GOT3 (cell line): ENCODE measurements at regions not wholly inside any gene's neighbourhood (a gene's known extent, or its start where the extent isn't known, plus 50 kb on each side); places are given as distances from the start of the nearest gene placed in this dataset.

ENCODE experiments used
- DNase-seq: peaks from one replicate; lab custom pipeline; 2025; ENCODE audit warnings: mixed read lengths; lab: John Stamatoyannopoulos, UW

DNA sequence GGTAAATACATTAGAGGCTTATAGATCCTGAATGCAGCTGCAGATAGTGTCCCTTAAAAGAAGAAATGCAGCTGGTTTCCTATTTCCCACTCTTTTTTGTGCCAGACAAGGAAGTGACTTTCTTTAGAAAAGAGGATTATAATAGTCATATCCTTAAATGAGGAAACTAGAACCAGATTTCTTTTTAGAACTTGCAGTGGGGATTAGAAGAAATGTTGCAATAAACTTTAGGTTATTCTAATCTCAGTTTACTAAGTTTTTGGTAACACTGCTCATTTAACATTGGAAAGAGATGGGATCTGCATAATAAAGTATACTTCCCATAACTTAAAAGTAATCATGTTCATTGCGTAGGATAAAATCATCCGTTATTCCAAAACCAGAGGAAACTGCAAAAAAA is 101.9 kb downstream of the SLIT2 start:
- no peak for DNase-seq

DNA sequence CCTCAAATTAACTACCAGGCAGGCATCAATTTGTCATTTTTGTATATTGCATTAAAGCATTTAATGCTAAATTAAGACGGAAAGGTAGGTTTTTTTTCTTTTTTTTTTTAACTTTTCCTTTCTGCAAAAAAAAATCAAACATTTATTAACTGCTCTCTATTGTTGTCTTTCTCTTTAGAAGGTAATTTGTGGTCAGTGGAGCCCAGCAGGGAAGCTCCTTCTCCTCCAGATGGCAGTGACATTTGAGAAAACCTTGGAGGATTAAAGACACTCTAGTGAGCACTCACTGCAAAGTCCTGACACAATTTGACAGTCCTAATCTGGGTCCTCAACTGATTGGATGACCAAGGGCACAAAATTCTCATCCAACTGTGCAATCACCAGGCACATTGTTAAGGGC is 102.4 kb downstream of the SLIT2 start:
- DNase-seq, result no peak

DNA sequence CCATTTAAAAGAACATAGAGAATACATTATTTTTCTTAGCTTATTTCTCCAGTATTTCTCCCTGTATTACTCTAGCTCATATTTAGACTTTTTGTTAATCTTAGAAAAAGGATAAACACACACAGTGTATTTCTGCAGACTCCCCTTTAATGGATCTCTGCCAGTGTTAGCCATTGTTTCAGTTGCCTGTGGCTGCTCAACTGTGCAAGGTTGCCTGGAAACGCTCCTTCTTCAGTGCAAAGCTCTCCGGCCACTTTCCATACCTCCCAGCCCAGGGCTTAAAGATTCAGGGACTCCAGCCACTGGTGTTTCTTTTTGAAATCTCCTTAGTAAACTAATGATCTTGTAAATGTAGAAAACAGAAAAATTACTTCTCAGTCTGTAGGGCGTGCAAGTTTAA is 104.9 kb downstream of the SLIT2 start:
- DNase-seq, result no peak

DNA sequence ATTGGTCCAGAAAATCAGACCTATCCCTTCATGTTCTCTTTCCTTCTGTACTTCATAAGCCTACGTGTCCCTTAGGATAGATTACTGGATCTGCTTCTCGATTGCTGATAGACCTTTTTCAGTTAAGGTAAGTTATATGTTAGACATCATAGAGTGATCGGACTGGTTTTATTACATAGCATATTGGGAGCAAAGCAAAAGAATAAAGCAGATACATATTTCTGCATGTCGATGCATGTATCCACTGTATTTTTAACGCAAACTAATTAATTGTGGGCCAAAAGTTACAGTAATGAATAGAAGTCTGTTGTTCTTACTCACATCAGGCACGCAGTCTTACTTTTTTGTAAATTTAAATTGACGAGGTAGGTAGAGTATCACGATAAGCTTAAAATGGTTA is 106.4 kb downstream of the SLIT2 start:
- DNase-seq, result no peak

DNA sequence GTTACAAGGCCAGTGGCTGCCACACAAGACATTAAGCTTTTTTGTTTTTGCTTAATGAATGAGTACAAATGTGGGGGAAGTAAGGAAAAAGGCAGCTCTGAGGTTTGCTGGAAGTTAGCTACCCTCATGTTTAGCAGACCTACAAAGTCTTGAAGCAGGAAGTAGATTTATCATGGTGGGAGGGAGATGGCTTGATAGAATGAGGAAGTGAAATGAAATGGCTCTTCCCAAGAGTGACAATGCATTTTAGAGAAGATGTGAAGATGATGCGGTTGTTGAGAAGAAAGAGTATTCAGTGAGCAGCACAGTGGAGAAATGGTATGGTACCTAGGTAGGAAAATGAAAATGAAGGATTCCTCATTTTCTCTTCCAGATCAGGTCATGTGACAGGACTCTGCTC is 108.0 kb downstream of the SLIT2 start:
- DNase-seq, result no peak

DNA sequence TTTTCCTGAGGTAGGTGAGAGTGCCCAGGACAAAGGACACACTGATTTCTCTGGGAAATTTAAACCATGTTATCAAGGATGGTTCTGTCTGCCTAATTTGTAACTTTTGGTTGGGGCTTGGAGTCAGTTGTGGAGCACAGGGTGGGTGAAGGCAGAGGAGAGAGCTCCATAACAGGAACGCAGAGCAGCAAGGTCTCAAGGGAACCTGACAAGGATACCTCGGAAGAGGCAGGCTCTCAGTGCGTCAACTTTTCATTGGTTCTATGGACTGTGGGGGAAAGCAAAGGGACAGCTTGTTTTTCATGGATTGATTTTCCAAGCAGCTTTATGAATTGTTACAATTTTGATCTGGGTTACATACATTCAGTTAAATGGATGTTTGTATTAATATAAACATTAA is 110.4 kb downstream of the SLIT2 start:
- DNase-seq, result no peak

DNA sequence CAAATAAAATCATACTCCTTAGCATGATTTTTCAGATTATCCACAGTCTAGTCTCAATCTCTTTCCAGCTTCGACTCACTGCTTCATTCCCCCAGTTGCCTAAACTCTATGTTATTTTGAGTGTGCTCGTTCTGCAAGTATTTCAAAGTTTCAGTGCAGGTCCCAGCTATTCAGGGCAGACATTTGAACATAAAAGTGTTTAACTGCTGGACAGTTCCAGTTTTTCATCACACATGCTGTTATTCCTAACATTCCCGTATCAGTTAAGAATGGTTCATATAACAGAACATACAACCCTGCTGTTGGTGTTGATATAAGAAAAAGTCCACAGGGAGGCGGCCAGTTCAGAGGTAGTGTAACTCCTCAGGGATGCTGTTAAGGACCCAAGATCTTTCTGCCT is 113.3 kb downstream of the SLIT2 start:
- no peak for DNase-seq

DNA sequence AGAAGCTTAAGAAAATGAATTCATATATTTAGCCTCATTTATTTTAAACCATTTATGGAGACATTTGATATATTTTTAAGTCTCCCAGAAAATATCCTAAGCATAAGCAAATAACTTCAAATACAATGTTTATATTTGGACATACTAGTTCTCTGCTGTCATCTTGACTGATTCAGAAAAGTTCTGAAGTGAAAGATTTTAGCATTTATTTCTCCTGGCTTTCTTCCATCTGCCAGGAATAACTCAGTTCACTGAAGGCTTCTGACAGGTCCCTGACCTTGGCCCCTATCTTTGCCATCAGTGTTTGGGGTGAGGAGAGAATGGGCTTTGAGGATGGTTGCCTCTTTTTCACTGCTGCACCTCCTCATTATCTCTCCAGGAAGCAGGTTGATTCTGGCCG is 115.7 kb downstream of the SLIT2 start:
- DNase-seq, result no peak

DNA sequence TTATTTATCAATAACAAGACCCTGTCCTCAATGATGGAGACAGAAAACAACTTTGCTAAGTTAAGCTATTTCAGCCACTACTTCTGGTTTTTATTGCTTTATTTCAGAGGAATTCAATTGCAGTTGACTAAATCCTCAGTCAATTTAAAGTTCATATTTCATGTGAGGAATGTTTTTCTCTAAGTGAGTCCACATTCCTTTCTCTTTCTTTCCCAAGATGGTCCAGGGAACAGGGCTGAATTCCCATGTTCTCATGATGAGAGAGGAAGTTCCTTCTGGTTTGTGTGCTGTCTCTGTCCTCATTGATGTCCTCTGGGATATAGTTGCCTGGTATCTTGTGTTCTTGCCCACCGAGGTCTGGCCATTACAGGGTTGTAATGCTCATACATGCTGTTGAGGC is 117.2 kb downstream of the SLIT2 start:
- DNase-seq, result no peak

DNA sequence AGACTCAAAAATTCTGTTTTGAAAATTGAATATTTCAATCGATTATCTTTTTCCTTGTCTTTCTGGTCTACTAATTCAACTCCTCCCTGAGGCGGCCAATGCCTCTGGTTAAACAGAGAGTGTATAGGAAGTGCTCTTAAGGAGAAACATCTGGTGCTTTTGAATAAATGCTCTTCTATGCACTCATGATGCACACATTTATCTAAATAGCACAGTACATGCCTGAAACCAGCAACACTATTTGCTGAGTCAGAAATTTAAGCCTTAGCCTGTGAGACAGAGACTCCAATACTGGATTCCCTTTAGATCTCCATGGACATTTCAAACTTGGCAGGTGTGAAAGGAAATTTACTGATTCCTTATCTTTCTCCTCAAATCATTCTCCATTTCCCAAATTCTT is 118.6 kb downstream of the SLIT2 start:
- no peak for DNase-seq

DNA sequence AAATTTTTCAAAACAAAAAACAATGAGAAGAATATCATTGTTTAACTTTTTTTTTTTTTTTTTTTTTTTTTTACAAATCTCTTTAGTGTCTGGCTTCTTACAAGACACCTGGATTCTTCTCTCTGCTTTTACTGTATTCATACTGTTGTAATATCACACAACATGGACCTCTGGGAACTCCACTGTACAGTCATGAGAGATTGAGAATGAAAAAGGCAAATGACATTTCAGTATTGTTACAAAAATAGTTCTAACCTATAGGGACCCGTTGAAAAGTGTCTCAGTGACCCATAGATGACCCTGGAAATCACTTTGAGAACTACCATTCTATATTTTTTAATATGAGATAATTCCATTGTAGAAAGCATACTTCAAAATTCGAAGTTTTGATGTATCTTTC is 124.4 kb downstream of the SLIT2 start:
- DNase-seq, result no peak

DNA sequence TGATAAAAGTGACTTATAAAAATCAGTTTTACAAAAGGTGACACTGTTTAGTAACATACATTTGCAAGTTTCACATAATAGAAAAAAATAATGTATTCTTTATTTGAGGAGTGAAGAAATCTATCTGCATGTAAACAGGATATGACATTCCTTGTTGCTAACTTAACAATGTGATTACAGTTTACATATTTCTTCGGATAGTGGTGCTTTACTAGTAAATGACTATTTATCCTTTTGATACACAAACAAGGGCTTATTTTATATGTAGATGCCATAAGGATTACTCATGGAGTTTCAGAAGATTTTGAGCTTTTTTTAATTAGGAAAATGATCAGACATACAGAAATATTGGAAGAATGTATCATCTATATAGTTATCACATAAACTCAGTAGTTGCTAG is 126.5 kb downstream of the SLIT2 start:
- no peak for DNase-seq

DNA sequence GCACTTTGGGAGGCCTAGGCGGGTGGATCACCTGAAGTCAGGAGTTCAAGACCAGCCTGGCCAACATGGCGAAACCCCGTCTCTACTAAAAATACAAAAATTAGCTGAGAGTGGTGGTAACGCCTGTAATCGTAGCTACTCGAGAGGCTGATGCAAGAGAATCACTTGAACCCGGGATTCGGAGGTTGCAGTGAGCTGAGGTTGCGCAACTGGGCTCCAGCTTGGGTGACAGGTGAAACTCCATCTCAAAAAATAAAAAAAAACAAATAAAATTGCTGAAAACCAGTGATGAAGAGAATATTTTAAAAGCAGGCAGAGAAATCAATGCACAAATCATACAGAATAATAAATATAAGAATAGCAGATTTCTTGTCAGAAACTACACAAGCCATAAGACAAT is 129.3 kb downstream of the SLIT2 start:
- DNase-seq, result no peak

DNA sequence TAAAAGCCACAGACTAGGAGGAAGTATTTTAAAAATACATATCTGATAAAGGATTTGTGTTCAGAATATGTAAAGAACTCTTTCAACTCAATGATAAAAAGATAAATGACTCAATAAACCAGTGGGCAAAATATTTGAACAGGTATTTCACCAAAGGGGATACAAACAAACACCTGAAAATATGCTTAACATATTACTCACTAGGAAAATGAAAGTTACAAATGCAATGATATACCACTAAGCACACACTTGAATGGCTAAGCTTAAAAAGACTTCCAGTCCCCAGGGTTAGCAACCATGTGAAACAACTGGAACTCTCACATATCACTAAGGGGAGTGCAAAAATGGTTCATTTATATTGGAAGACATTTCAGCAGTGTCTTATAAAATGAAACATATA is 131.6 kb downstream of the SLIT2 start:
- DNase-seq, result no peak

DNA sequence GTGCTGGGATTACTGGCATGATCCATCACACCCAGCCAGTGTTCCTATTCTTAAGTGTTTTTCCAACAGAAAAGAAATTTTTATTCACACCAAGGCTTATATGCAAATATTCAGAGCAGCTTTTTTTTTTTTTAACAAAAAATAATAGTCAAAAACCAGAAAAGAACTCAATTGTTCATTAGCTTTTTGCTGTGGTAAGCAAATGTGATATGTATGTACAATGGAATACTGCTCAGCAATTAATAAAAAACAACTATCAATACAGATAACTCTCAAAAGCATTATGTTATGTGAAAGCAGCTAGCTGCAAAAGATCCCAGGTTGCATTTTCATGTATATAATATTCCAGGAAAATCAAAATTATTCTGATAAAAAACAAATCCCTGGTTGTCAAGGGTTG is 132.3 kb downstream of the SLIT2 start:
- DNase-seq, result no peak

DNA sequence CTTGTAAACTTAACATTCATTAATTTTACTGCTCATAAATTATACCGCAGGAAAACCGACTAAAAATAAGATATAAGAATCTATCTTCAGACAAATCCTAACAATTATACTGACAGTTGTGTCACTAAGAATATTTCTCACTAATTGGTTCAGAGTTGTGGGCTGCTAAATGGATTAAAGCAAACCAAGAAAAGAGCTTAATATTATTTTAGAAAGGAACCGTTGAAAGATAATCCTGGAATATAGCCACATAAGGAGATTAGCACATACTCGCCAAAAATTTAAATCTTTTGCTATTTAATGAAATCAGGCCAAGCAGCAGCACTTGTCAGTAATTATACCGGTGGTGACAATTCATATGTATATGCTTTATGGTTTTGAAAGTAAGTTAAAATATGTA is 132.8 kb downstream of the SLIT2 start:
- no peak for DNase-seq

DNA sequence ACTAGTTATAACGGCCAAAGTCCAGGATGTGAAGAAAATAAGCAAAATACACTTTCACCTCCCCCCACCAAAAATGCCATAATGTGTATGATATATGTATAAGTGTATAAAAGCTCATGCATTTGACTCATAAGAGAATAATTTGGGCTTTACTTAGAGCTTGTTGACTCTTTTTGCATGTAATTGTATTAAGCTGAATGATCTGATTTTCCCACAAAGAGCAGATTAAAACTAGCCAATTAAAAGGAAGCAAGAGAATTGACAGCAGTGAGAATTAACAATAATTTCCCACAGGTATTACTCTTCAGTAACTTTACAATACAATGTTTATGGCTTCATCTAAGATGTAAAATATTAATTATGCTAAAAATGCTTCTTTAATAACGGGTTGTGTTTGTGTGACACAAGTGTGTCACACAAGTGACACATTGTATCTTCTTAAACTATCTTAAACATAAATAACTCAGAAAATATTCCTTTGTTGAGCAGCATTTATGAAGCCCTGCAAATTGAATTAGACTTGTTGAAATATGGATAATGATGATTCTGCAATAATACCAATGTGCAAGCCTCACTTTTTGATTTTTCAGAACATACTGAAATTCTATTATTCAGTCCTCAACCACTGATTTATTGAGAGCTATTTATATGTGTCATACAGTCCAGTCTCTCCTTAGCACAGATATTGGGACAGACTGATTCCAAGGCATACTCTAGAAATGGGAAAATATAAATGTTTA is 134.5 kb downstream of the SLIT2 start:
- no peak for DNase-seq

DNA sequence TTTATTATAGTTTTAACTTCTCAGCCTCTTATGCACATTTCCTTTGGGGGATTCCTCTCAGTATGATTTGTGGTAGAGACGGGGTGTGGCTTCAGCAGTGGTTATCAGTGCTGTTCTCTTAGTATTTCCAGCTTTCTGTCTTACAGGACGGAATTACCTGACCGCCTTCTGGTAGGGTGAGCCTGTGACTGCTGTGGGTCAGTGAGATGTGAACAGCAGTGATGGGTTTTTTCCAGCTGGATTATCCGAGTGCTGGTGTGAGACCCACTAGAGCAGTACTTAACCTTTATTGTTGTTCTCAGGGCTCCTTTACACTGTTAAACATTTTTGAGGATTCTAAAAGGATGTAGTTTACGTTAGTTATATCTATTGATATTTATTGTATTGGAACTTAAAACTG is 135.2 kb downstream of the SLIT2 start:
- no peak for DNase-seq

DNA sequence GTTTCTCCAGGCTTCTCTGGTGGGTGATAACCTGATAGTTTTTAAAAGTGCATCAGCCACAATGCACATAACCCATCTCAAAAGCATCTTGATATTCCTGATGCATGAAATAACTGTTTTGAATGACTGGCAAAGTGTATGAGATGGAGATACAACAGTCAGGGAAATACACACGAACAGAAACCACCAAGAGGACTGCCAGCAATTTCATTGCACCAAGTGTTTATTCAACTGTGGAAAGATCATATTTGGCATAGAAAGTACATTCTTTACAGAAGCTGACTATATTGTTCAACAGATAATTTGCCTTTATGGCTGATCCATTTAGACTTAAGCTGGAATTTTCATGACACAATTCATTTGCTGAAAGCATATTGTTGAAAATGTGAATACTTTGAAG is 139.5 kb downstream of the SLIT2 start:
- DNase-seq, result no peak

DNA sequence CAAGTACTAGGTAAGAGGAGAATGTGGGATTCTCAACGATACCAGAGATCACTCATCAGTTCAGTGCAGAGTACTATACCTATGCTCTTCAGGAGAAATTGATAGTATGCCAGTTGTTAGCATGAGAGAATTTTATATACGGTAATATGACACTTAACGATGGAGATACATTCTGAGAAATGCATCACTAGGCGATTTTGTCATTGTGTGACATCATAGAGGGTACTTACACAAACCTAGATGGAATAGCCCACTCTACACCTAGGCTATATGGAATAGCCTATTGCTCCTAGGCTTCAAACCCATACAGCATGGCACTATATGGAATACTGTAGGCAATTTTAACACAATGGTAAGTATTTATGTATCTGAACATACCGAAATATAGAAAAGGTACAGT is 140.2 kb downstream of the SLIT2 start:
- DNase-seq, result no peak

DNA sequence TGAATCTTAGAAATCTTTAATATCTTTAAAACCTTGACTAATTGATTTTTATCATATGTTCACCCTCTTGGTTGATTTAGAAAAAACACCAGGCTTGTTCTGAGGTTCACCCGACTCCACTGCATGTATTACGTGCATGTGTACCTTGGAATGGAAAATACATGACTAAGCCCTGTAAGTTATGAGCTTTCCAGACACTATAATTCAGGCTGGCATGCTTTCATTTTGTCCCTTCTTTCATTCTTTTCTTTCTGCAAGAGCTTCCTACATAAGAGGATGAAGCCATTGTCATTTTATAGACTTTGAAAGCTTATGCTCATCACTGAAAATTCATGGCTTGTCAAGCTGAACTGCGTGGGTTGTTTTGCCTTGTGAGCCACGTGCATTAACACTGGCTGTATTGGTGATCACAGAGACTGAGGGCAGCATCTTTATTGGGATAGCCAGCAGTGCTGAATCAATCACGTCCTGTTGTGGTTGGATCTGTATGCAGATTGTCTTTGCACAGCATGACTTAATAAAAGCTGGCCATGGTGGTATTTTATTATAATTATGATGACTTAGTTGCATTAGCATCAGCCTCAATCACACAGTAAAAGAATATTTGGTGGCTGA is 141.9 kb downstream of the SLIT2 start:
- no peak for DNase-seq

DNA sequence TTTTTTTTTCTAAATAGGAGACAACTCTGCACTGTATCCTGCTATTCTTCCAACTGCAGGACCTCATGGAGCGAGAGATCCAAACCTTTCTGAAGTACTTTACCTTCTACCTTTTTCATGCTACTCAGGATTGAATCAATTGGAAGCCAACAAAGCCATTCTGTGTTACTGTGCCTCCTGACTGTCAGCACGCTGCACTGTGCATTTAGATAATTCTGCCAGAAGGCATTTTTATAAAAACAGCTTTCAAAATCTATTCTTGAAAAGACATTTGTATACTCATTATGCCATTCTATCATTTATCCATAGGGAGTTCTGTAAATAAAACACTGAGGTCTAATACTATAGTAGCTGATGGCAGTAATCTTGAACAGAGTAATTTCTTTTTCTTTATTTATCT is 142.8 kb downstream of the SLIT2 start:
- DNase-seq, result no peak

DNA sequence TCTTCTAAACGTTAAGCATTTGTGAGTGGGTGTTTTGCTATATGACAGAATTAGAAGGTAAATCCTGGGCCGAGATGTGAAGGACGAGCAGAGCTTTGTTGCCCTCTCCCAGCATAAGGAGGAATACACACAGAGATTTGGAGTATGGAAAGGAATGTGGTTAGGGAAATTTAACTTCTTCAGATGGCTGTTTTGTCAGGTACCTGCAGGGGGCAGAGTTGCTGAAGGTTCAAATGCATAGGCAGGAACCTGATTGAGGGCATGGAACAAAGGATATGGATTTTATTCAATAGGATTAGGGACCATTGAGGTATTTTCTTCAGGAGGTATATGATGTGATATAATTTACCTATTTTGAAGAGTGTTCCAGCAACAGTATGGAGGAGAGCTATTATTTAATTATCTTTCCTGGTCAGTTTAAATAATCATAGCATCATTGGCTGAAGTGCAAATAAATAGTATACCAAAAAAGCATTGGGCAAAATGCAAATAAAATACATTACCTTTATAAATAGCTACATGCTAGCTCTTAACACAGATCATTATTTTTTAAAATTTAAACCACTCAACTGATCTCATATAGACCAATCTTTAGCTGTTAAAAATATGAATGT is 143.6 kb downstream of the SLIT2 start:
- no peak for DNase-seq

DNA sequence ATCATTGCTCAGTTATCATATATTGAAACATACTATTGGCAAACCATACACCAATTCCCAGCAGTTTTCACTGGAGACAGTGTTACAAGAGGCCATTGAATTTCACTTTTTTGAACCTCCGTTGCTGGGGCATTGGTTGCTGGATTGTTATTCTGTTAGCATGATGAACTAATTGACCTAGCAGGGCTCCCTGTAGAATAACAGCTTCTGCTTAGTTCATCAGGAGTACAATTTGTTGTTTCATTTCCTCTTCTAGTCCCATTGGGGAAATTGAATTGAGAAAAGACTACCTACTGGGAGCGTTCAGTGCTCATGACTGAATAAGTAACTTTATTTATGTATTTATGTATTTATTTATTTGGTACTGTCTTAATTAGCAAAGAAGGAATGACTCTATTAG is 151.6 kb downstream of the SLIT2 start:
- no peak for DNase-seq
